Epithelial cell of proximal tubule (primary cell): ENCODE measurements at regions not wholly inside any gene's neighbourhood (a gene's known extent, or its start where the extent isn't known, plus 50 kb on each side); places are given as distances from the start of the nearest gene placed in this dataset.
A peak's percentile ranks its signal among the peaks of the same experiment; 100 is the strongest.

Experiments used
- DNase-seq: peaks from one replicate; pipeline ENCODE4 v3.0.0-alpha.2; 2011; ENCODE audit warnings: low read depth
- H3K4me3 ChIP-seq: 2 replicates; pipeline ENCODE4 v1.5.1; 2011; ENCODE audit warnings: low read depth, mild to moderate bottlenecking, low read length
- CTCF ChIP-seq: conservative IDR thresholded peaks from 2 replicates; pipeline ENCODE4 v1.5.1; 2012; ENCODE audit warnings: low read depth, mild to moderate bottlenecking, low read length

GRCh38 chr9:8036914-8037524 is 237.4 kb upstream of the DMAC1 start:
- TF ChIP-seq CTCF, result no peak
- DNase-seq, result no peak
- no peak overlapping the region for H3K4me3 ChIP-seq

GRCh38 chr9:8033794-8034193 is 234.2 kb upstream of the DMAC1 start:
- DNase-seq, result no peak
- no peak overlapping the region for H3K4me3 ChIP-seq
- TF ChIP-seq CTCF, result no peak

GRCh38 chr9:8030095-8030494 is 230.5 kb upstream of the DMAC1 start:
- no peak for DNase-seq
- TF ChIP-seq CTCF, result no peak

GRCh38 chr9:8027351-8027750 is 227.8 kb upstream of the DMAC1 start:
- no peak overlapping the region for H3K4me3 ChIP-seq
- no peak for TF ChIP-seq CTCF
- DNase-seq, result no peak

More at GRCh38 chr9:8030095-8030494, 230.5 kb upstream of the DMAC1 start:
- no peak overlapping the region for H3K4me3 ChIP-seq

- no peak overlapping the region for H3K4me3 ChIP-seq
- TF ChIP-seq CTCF, result no peak
- peak; percentile 7 for DNase-seq
Observed at GRCh38 chr9:8025551-8025950, 226.0 kb upstream of the DMAC1 start.

- no peak for DNase-seq
- H3K4me3 ChIP-seq, result no peak overlapping the region
- TF ChIP-seq CTCF, result no peak
Observed at GRCh38 chr9:8020186-8020585, 220.6 kb upstream of the DMAC1 start.

GRCh38 chr9:8019636-8020035 is 220.1 kb upstream of the DMAC1 start:
- no peak for DNase-seq
- no peak overlapping the region for H3K4me3 ChIP-seq

More at GRCh38 chr9:8019636-8020035, 220.1 kb upstream of the DMAC1 start:
- TF ChIP-seq CTCF, result no peak
